Fibroblast of skin of left biceps (primary cell): ENCODE measurements at regions not wholly inside any gene's neighbourhood (a gene's known extent, or its start where the extent isn't known, plus 50 kb on each side); places are given as distances from the start of the nearest gene placed in this dataset.
"Not testable (repeated sequence)": the region's sequence is repeated elsewhere in the genome, so short reads cannot be mapped to it uniquely, and the experiment has no call there.

Source experiments
- DNase-seq, 2 experiments: peaks; one replicate each; pipeline ENCODE4 v3.0.0-alpha.2; 2013; ENCODE audit warnings: low read depth in 2 of 2

DNA sequence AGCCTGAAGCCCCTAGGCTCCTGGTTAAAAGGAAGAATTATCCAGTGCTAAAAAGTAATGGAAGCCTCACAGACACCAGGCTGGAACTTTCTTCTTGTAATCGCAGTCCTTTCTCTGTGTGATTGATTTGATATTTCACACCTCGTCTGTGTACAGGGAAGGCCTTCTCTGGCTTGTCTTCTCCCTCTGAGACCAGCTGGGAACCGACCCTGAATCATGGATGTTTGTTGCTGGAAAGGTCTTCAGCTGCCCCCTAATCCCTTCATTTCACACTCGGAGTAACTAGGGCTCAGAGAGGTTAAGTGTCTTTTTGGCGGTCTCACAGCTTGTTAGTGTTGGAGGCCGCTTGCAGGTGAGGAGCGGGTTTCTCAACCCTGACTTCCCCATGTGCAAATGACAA, 500.2 kb upstream of the CDH4 start:
- no peak for DNase-seq

DNA sequence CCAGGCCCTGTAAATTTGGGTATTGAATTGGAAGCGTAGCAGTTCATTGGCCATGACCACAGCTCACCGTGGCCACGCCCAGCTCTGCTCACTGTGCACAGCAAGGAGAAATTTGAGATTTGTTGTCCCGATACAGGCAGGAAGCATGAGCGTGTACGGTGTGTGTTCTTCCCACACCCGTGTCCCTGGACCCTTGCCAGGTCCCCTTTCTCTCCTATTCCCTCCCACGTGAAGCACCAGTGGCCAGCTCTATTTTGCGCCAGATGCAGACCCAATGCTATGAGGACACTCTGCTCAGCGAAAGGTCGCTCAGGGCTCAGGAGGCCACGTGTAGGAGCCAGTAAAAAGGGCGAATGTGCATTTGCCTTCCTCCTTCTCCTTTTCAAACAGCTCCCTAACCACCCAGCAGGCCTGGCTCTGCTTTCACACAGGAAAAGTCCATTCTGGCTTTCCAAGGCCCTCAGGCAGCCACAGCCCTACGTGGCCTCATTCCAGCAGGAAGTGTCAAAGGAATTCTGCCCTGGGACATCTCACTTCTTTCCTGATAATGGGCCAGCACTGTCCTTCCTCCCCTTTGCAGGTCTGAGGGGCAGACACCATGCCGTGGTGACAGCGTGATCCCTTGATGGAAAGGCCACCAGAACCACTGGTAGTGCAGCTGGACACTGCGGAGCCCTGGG, 499.2 kb upstream of the CDH4 start:
- no peak for DNase-seq

DNA sequence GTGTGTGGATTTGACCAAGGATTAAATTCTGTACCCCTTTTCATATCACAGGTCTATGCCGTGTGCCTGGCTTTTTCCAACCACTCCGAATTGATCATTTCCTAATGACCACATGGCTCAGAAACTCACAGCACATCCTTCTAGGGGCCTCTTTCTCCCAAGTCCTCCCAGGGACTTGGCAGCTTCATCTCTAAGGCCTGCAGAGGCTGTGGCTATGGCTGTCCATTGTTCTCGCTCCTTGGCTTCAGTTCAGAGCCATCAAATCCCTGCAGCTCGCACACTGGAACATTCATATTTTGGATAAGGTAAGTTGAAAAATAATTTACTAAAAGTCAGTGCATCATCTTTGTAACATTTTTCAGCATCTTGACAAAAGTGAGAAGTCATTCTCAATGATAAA, 497.2 kb upstream of the CDH4 start:
- DNase-seq, result no peak

DNA sequence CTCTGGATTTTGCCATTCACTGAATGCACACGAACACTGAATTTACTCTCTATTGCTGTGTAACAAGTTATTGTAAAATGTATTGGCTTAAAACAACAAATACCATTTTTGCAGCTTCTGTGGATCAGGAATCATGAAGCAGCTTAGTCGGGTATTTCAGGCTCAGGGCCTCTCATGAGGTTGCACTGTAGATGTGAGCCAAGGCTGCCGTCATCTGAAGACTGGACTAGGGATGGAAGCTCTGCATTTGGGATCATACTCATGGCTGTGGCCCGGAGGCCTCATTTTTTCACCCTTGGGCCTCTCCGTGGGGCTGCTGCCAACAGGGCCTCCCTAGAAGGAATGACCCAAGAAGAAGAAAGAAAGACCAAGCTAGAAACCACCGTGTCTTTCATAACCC, 492.4 kb upstream of the CDH4 start:
- DNase-seq, result no peak

DNA sequence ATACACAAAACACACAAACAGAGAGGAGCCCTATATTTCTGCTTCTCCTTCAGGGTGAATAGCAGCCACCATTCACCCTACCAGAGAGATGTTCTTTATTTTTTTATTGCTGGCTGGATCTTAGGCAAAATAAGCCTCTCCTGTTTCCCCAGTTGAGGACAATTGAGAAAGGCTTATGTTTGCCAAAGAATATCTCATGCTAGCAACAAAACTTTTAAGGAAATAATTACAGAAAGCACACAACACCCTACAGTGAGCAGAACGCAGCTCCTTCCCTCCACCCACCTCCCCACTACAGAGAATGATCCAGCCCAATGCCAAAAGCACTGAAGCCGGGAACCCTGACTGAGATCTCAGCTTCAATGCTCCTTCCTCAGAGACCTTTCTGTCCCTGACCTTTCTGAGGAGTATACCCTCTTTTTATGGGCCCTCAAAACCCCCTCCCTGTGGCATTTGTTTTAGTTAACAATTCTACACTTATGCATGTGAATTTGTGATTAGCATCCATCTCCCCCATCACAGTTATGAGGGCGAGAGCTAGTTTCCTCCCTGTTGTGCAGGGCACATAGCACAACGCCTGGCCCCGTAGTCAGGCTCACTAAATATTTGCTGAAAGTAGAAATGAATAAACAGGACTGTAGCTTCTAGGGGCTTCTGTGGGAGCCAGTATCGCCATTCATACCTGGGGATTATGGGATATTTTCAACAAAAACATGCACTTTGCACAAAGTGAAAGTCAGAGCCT, 491.6 kb upstream of the CDH4 start:
- no peak for DNase-seq

DNA sequence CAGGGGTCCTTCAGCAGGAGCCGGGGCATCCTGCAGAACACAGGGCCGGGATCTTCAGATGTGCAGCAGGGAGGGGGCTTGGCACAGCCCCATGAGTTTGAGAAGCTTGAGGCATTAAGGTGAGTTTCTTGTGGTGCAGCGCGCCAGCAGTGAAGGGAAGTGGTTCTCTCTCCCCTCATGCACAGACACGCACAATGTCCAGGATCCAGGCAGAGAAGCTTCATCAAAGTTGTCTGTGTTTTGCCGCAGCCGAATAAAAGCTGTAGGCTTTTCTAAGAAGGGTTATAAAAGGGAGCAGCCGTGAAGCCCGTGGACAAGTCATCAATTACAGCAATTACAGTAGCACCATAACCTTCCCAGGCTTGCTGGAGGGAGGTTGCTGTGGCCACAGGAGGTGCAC, 491.0 kb upstream of the CDH4 start:
- DNase-seq, result no peak

DNA sequence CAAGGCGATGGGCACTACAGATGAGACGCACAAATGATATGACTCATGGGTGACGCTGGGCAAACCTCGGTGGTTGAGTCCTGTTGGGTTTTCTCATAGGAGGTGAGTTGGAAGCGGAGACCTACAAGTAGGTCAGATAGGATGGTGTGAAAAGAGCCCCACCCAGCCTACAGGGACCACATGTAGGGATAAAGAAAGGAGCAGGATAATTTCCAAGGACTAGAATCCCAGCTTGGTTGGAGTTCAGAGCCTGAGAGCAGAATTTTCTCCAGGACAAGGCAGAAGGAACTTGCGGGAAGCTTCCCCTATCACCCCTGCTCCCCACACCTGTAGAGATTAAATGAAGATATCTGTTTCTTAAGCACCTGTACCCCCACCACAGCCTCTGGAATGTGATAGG, 489.7 kb upstream of the CDH4 start:
- DNase-seq, result no peak

DNA sequence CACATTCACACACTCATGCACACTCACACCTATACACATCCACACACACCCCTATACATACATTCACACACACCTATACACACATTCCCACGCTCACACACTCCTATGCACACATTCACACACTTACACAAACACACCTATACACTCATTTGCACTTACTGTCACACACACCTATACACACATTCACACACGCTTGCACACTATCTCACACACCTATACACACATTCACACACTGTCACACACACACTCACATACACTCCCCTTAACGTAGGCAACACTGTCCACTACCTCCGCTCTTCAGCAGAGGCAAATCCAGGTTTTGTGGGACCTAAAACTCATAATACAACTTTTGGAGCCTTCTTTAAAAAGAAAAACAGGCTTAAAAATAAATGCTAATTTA, 487.7 kb upstream of the CDH4 start:
- DNase-seq, result no peak

DNA sequence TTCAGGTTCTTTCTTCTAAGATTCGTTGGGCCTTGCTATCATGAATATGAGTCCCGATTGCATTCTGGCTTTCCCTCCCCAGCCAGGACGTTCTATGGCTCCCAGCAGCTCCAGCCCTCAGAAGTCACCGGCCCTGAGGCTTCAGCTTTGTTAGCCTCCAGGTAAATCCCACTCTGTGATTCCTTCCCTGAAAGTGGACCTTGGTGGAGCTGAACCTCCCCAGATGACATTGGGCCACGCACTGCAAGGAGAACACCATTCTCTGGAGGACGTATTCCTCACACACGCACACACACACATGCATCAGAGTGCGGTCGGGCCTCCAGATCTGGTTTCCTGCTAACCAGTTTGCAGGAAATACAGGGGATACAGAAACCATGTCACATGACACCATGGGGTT, 487.3 kb upstream of the CDH4 start:
- DNase-seq, result no peak

DNA sequence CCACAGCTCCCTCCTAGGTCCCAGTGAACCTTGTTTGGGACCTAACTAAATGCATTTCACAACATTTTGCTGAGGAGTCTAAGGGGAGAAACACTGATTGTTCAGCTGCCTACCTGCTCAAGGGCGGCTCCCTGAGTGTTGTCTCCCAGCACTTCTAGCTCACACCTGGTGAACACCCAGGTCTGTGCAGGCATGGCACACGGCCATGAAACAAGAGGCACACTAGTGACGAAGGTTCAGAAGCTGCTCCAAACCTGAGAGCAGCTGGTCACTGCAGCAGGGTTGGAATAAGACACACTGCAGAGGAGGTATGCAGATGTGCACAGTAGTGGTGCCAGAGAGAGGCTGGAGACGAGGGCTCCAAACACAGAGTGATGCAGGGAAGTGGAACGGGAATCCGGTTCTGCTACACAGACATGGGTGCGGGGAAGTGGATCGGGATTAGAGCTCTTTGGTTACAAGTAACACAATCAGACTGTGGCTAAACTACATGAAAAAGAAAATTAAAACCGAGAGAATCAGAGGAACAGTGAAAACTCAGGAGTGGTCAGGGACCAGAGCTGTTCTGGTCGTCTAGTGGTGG, 486.1 kb upstream of the CDH4 start:
- no peak for DNase-seq

DNA sequence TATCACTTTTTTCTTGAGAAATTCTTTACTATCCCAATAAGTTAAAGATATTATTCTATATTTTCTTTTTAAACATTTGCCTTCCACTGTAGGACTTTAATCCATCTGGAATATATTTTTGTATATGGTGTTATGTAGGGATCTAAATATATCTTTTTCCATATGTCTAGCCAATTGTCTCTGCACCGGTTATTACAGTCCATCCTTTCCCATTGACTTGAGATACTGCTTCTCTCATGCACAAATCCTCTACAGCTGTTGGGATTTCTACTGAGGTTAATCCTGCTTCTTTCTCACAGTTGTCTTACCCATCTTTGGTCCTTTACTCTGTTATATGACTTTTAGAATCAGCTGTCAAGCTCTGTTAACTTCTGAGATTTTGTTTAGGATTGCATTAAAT, 483.8 kb upstream of the CDH4 start:
- DNase-seq, result no peak

DNA sequence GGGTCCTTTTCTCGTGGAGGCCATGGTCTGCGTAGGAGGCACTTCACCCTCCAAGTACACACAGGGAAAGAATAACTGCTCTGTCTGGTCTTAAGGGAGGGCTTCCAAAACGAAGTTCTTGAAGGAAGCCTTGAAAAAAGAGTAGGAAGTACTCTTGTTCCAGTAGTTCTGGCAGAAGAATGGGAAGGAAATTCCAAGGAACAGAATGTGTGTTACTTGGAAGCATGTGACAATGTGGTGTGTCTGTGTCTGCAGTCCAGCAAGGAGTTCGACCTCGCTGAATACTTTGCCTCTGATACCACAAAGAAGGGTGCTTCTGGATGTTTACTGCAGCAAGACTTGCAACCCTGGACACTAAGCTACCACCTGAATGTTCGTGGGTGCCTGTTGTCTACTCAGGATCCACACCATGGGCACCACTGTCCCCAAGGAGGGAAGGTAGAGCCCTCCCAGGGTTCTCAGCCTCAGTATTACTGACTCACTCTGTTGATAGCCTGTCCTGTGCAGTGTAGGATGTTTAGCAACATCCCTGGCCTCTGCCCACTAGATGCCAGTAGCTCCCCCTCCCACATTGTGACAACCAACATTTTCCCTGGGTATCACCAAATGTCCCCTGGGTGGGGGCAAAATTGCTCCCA, 471.6 kb upstream of the CDH4 start:
- no peak for DNase-seq

DNA sequence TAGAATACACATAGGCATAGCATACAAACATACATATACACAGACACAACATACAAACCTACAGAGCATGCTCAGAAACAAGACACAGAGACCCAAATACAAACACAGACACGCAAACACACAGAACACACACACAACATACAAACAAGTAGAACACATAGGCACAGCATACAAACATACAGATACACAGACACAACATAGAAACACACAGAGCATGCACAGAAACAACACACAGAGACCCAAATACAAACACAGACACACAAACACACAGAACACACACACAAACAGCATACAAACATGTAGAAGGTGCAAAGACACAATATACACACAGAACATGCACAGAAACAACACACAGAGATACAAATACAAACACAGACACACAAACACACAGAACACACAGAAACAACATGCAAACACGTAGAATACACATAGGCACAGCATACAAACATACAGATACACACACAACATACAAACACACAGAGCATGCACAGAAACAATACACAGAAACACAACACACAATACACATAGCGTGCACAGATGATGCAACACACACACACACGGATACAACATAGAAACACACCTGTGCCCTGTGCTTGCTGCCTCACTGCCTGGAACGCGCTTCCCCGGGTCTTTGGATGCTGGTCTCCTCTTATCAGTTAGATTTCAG, 469.0 kb upstream of the CDH4 start:
- DNase-seq, result no peak

DNA sequence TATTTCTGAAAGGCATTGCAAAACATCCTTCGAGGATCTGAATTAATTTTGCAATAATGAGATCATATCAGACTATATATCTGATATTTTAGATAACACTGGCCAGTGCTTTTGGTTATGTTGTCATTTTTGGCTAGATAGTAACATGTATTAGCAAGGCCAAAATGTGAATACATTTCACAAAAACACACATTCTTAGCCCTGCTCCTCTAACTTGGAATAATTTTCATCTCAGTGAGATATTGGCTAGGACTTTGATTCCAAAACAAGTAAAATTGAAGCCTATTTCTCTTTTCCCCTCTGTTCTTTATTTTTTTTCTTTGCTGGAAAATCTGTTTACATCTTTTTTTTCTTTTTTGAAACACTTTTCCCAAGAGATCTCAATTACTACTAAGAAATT, 466.8 kb upstream of the CDH4 start:
- no peak for DNase-seq

DNA sequence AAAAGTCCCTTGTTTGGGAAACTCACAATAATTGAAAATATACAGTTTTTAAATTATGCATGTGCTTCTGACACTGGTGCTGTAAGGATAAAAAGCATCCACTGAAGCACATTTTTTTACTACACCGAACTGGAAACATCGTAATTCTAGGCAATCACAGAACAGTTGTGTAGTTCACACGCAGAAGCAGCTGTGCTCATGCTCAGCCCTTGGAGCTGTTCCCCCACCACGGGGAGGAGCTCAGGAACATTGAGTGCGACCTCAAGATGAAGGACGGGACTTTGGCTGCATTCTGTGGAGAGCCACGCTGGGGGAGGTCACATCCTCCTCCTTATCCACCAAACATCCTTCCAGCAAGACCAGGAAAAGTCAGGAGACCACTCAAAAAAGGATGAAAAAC, 466.3 kb upstream of the CDH4 start:
- DNase-seq, result no peak

DNA sequence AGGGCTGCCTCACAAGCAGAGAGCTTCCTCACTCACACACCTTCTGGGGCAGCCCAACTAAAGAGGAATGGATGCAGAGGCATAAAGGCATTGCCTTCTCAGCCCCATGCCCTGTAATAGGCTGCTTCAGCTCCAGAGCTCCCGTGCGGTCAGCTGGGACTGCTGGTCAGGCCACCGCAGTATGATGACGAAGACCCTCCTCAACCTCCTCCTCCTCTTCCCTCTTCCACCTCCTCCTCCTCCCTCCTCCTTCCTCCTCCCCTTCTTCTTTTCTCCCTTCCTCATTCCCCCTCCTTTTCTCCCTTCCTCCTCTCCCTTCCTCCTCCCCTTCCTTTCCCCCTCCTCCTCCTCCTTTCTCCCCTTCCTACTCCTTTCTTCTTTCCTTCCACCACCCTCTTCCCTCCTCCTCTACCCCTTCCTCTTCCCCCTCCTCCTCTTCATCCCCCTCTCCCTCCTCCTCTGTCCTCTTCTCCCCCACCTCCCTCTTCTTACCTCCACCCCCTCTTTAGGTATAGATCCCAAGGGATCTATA, 465.3 kb upstream of the CDH4 start:
- DNase-seq, result no peak

DNA sequence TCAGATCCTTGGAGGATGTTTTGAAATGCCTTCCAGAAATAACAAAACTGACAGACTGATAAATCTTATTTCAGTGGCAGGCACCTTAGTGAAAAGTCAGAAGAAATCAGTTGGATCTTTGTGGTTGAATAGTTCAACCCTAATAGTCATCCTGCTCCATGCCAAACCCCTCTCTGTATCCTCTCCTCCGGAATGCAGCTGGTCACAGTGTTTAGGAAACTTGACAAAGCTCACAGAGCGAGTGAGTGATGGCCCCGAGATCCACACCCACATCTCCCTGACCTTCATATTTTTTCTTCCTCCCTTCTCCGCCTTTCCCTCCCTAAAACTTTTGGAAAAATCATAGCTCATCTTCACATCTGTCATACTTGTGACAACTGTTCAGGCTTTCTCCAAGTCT, 464.8 kb upstream of the CDH4 start:
- no peak for DNase-seq

DNA sequence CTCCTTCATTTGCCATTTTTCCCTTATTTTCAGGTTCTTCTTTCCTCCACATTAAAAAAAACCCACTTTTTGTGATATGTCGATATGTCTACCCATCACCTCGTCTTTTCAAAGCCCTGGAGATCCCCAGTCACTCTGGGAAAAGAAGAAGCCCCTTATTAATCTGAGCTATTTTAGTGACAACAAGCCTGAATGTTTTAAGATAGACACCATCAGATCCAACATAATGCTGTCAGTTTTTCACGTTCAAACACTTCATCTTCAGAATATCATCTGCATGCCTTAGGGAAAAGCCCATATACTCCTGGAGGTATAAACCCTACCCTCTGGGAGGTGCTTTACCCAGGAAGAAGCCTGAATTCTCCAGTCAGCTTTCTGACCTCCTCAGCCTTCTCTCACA, 464.0 kb upstream of the CDH4 start:
- no peak for DNase-seq

DNA sequence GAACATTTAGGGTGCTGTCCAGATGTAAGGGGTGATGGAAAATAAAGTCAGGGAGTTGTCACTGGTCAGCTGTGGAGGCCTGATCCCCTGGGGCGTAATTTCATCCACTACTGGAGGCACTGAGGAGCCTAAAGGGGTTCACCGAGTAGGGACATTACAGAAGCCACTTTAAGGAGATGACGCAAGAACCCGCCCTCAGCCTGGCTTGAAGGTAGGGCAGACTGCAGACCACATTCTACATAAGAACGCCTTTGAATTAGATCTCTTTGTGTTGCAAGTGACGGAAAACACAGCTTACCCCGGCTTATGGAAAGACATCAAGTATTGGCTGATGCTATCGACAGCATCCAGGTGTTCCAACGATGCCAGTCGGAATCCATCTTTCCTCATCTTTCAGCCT, 462.7 kb upstream of the CDH4 start:
- no peak for DNase-seq

DNA sequence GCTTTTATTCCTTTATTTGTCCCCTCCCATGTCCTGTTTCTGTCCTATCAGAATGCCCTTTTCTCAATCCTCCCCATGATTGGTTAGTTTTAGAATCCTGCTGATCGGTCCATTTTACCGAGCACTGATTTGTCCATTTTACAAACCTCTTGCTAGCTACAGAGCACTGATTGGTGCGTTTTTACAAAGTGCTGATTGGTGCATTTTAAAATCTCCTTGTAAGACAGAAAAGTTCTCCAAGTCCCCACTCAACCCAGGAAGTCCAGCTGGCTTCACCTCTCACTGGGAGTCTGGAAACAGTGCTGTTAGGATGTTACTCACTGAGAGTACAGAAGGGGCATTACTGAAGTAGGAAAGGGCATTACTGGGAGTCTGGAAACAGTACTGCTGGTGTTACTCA, 461.7 kb upstream of the CDH4 start:
- DNase-seq, result not testable (repeated sequence)

DNA sequence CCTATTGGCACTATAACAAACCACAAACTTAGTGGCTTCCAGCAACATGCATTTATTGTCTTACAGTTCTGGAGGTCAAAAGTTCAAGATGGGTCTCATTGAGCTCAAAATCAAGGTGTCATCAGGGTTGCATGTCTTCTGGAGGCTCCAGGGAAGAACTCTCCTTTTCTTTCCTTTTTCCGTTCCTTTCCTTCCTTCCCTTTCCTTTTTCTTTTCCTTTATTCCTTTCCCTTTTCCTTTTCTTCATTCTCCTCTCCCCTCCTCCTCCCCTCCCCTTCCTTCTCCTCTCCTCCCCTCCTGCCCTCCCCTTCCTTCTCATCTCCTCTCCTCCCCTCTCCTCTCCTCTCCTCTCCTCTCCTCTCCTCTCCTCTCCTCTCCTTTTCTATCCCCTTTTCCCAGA, 460.2 kb upstream of the CDH4 start:
- no peak for DNase-seq

DNA sequence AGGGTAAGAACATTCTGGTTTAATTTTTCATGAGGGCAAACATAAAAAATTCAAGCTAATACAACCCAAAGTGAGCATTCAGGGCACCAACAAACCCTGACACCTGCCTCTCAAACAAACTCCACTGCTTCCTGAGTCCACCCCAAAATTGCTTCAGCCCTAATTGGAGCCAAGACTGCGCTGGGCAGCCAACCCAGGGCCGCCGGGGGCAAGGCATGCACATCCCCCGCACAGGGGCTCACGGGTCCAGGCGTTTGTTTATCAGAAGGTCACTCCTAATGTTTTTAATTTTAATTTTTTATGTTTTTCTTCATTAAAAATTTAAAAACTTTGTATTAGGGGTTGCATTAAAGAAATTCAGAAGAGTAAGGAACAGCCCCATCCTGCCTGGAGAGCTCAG, 459.1 kb upstream of the CDH4 start:
- no peak for DNase-seq
